Umbilical cord (tissue), 1 donor: ENCODE measurements at regions not wholly inside any gene's neighbourhood (a gene's known extent, or its start where the extent isn't known, plus 50 kb on each side); places are given as distances from the start of the nearest gene placed in this dataset.

Experiments used
- DNase-seq: peaks from one replicate; pipeline ENCODE4 v3.0.0-alpha.2; 2015; ENCODE audit warnings: low spot score

- no peak for DNase-seq
These were observed 128.9 kb upstream of the VSTM2B start for GRCh38 chr19:29396925-29397324.

- no peak for DNase-seq
These were observed 128.0 kb upstream of the VSTM2B start for GRCh38 chr19:29397748-29398147.

DNA sequence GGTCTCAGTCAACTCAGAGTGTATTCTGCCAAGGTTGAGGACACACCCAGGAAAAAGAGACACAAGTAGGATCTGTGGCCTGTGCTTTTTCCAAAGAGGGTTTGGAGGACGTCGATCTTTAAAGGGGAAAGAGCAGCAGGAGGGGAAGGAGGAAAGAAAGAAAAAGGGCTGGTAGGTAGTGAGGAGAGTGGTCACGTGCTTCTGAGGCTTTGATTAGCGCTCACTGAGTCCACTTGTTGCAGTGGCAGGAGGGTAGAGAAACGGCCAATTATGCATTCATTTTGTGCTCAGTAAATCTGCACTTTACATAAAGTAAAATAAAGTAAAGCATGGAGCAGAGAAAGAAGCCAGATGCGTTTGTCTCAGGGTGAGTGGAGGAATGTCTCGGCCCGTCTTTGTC, 126.0 kb upstream of the VSTM2B start:
- no peak for DNase-seq

DNA sequence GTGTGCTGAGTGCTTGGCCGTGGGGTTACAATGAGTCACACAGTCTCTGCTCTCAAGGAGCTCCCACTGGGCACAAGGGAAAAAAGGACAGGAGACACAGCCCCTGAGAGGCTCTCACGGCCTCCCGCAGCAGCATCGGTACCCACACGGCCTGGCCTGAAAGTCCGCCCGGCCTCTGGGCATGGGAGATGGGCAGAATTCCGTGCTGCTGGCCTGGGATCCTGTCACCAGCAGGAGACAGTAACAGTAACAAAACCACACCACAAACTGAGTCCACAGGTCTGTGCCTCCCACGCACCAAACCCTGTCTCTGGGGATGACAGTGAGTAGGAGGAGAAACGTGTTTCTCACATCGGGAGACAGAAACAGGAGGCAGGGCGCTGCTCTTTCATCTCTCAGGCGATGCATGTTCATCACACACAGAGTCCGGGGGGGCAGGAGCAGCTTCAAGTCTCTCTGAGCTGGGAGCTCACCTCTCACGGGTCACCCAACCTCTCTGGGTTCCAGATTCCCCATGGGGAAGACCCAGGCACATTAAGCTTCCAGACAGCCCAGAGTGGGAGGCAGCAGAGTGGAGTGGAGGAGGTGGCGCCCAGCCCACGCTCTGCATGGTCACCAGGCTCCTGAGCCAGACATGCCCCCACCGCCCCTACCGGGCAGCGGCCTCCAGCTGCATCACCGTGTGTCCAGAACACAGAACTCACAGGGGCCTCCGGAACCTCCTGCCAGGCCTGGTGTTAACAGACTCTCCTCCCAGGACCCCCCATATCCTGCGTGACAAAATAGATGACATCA, 124.7 kb upstream of the VSTM2B start:
- no peak for DNase-seq

DNA sequence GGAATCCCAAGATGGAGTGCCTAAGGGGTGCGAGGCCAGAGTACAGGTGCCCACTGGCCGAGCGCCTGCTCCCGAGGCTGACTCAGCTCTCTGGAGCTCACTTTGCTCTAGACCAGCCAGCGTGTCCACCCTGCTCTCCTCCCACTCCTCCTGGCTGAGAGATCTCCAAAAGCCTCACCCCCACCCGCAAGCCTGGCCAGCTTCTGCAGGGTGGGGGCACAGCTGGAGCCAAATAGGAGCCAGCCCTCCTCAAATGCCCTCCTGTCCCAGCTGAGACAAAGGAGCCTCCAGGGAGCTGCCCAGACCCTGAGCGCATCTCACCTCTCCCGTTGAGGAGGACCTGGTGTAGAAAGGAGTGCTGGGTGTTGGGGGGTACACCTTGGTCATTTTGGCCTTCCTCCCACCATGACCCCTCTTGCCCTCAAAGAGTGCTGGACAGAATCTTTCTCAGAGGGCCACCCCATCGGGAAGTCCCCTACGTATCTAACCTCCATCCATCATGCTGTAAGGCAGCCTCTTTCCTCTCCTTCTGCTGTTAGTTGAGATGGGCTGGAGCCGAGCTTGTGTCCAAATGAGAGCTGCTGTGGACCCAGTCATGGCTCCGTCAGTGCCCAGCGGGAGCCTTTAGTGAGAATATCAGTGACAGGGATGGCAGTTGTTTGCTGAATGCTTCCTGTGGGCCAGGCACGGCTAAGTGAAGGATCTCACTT, 123.9 kb upstream of the VSTM2B start:
- no peak for DNase-seq

DNA sequence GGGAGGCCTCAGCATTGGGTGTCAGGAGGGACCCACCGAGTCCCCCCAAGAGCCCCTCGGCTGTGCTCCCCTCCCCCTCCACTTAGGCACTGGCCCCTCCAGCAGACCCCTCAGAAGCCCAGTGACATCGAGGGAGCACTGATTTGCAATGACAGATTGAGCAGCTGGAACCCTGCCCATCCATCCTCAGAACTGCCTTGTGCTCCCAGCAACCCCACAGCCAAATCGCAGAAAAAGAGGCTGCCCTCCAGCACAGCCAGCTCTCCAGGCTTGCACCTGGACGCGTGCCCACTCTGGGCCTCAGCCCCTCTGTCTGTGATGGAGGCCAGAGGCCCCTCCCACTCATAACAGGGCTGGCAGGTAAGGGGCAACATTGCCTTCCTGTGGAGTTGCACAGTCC, 123.2 kb upstream of the VSTM2B start:
- DNase-seq: no peak

DNA sequence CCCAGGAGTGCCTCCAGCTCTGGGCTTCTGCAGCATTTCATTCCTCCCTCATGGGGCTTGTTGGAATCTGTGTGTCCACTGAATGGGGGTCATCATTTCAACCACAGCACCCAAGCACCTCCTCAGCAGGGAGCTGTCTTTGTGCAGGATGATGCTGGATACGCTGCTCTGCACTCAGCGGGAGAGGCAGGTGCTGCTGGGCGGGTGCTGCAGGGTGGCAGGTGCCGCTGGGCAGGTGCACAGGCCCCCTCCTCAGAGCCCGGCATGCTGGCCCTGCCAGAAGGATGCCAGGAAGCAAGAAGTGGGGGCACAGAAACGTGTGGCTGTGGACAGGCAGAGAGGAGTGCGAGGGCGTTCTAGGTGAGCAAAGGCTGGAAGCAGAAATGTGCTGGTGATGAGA, 121.8 kb upstream of the VSTM2B start:
- DNase-seq: no peak

- peak; percentile 62 for DNase-seq
These were observed 120.7 kb upstream of the VSTM2B start for GRCh38 chr19:29404951-29405727.

DNA sequence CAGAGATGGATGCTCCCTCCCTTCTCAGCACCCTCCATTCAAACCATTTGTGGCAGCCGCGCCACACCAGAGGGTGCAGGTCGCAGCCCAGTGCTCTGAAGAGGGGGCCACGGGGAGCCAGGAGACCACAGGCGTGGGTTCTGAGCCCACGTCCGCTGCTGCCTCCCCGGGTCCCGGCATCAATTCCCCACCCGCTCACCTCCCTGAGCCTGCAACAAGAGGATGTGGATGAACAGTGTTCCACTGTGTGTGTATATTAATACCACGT, 120.1 kb upstream of the VSTM2B start:
- DNase-seq: no peak

DNA sequence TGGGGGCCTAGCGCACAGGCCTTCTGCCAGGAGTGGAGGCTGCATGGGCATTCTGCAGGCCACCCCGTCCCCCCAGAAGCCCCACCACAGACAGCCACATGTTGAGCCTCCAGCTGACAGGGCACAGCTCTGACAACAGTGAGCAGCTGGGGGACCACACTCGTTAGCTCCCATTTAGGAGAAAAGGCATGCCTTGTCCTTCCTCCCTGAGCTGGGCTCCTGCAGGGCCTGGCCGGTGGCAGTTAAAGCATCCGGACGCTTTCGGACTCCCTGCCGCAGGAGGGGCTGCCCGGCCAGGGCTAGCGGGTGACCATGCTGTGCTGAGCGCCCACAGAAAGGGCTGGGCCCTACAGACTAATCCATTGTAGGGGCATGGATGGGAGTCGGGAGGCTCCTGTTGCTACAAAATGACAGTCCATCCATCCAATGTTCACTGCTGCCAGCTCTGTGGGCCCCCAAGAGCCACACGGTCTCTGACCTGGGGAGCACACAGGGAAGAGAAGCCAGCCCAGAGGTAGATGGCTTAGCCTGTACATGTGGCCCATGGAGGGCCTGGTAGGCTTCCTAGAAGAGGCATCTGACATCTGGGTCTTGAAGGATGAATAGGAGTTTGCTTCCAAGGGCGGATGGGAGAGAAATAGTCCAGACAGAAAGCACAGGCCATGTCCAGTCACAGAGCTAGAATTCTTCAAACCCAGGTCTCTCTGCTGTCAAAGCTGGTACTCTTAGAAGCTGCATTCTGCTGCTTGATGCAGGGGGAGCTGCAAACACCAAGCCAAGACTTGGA, 116.5 kb upstream of the VSTM2B start:
- no peak for DNase-seq

GRCh38 chr19:29410601-29411000, 115.2 kb upstream of the VSTM2B start:
- no peak for DNase-seq

DNA sequence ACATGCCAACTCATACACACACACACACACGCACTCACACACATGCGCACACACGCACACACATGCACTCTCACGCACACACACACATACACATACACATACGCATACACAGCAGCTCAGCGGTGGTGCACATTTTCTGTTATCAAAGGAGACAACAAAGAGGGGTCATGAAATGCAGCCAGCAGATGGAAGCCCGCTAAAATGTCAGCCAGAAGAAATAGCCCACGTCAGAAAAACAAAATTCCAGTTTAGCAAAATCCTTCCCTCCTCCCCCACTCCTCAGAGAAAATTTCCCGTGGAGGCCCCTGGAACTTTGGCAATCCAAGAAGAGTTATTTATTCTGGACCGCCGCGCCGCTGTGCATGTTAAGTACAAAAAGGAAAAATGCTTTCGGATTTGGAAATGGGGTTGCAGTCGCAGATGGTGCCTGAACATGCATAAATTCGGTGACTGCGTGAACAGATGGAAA, 114.6 kb upstream of the VSTM2B start:
- DNase-seq: no peak

DNA sequence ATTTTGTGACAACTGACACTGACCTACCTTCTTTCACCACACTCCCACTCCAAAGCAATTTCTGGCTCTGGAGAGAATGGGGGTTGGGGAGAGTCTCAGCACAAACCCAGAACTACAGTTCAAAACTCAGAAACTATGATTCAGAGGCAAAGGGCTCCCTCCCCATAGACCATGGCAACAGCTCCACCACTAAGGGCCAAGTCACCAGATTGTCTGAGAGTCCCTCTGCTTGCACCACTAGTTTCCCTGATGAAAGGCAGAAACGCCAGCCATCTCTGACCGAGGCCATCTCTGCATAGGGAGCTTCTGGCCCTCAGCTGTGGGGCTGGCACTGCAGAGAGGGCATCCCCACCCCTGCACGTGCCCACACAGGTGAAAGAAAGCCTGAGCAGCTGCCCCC, 112.4 kb upstream of the VSTM2B start:
- no peak for DNase-seq

DNA sequence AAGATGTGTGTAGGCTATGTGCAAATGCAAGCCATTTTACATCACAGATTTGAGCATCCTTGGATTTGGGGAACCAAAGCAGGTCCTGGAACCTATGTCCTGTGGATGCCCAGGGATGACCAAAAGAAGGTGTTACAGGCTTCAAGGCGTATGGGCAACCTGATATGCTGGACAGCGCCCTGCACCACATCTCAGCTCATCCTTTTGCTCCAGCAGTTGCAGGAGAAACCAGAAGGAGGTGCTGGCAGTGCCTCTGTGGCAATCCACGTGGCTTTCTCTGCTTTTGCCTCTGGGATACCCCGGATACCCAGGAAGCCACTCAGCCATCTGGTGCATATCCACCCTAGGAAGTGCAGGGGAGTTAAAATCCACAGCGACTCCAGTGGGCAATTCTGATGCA, 110.3 kb upstream of the VSTM2B start:
- DNase-seq: no peak

DNA sequence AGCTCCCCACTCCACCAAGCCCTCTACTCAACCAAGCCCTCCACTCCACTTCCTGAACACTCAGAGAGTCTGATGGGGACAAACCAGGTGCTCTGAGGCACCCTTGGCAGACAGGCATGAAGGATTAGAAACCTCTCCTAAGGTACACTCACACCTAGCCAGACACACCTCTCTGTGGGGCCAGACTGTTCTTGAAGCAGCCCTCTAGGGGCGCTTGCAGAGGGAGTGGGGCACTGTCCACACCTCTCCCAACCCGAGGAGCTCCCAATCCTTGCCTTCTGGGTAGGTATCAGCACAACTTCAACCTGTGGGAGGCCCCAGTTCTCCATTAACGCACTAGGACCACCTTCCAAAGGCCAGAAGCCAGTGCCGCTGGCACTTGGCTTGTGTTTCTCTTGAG, 108.7 kb upstream of the VSTM2B start:
- no peak for DNase-seq

- DNase-seq: peak; percentile 18
These were observed 107.6 kb upstream of the VSTM2B start for GRCh38 chr19:29418201-29418600.

DNA sequence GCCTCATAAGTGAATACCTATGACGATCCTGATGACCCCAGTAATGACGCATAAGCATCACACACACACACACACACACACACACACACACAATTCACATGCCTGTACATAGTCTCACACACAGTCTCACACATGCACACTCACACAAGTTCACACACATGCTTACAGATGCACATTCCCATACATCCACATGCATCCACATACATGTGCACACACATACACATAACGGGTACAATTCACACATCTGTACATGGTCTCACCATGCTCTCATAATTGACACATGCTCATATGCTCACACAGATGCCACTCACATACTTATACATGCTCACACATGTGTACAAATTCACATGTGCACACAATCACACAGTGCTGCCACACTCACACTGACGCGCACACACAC, 105.7 kb upstream of the VSTM2B start:
- no peak for DNase-seq

- DNase-seq: no peak
These were observed 105.2 kb upstream of the VSTM2B start for GRCh38 chr19:29420482-29421195.

DNA sequence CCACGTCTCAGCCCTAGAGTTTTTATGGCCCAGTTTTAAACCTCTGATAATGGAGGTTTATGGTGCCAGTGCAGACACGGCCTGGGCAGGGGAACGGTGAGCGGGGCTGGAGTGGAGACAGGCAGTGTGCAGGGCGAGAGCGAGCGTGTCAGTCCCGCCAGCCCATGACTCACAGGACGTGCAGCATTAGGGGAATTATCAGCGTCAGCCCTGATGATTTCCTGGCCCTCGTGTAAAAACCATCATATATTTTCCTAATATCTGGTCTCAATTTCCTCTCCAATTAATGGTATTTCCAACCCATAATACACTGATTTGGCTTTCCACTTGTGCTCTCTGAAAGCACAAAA, 104.6 kb upstream of the VSTM2B start:
- peak; percentile 45 for DNase-seq

GRCh38 chr19:29422047-29422446, 103.7 kb upstream of the VSTM2B start:
- no peak for DNase-seq

- no peak for DNase-seq
These were observed 103.2 kb upstream of the VSTM2B start for GRCh38 chr19:29422486-29423085.
